Small intestine (tissue), 7 donors: ENCODE measurements at regions not wholly inside any gene's neighbourhood (a gene's known extent, or its start where the extent isn't known, plus 50 kb on each side); places are given as distances from the start of the nearest gene placed in this dataset.
A peak's percentile ranks its signal among the peaks of the same experiment; 100 is the strongest.
"Not testable (repeated sequence)": the region's sequence is repeated elsewhere in the genome, so short reads cannot be mapped to it uniquely, and the experiment has no call there.

Experiments
- DNase-seq, 2 donors: peaks; one replicate each; pipeline versions ENCODE4 v3.0.0 to v3.0.0-alpha.2; 2013
- FAIRE-seq: peaks from 2 replicates; lab custom pipeline; 2012; peaks lifted over from hg19 to GRCh38; lab: Jason Lieb, UNC
- H3K27ac ChIP-seq, 3 donors: one replicate each; pipeline ENCODE4 v1.5.1; 2013; ENCODE audit warnings: low read length in 2 of 3, mild to moderate bottlenecking in 2 of 3, control low read depth in 1 of 3, inconsistent platforms in 1 of 3, low read depth in 1 of 3, moderate library complexity in 1 of 3
- H3K27me3 ChIP-seq, 3 donors: one replicate each; pipeline ENCODE4 v1.6.1; 2013; ENCODE audit warnings: low read length in 3 of 3, inconsistent platforms in 1 of 3; ENCODE audit not compliant: control insufficient read depth in 3 of 3, insufficient read depth in 3 of 3
- H3K36me3 ChIP-seq, 3 donors: one replicate each; pipeline ENCODE4 v1.6.1; 2013; ENCODE audit warnings: low read length in 3 of 3, inconsistent platforms in 1 of 3, low read depth in 1 of 3, mild to moderate bottlenecking in 1 of 3, moderate library complexity in 1 of 3; ENCODE audit not compliant: control insufficient read depth in 3 of 3, insufficient read depth in 2 of 3
- H3K4me1 ChIP-seq, 3 donors: one replicate each; pipeline ENCODE4 v1.6.1; 2013; ENCODE audit warnings: low read length in 2 of 3, inconsistent platforms in 1 of 3, low read depth in 1 of 3, mild to moderate bottlenecking in 1 of 3, moderate library complexity in 1 of 3; ENCODE audit not compliant: control insufficient read depth in 3 of 3, insufficient read depth in 2 of 3
- H3K4me3 ChIP-seq, 3 donors: one replicate each; pipeline ENCODE4 v1.5.1; 2013; ENCODE audit warnings: low read length in 3 of 3, control low read depth in 1 of 3, inconsistent platforms in 1 of 3, low read depth in 1 of 3, mild to moderate bottlenecking in 1 of 3, moderate library complexity in 1 of 3
- H3K9me3 ChIP-seq, 2 donors: one replicate each; pipeline ENCODE4 v1.6.1; 2013; ENCODE audit warnings: low read depth in 1 of 2, low read length in 1 of 2; ENCODE audit not compliant: control insufficient read depth in 2 of 2, insufficient read depth in 1 of 2
- WGBS, 3 donors: extraction: QIAGEN DNeasy Blood & Tissue Kit; methylation state at CpG; one replicate each; pipeline ENCODE4 v1.1.7; 2013; 5-methylcytosine and 5-hydroxymethylcytosine counted together
- donor health status: healthy with polysubstance abuse.
- donor health status: control.
- donor health status: control.
- donor health status: Bipolar disorder and iron deficiency.
- donor health status: healthy.

DNA sequence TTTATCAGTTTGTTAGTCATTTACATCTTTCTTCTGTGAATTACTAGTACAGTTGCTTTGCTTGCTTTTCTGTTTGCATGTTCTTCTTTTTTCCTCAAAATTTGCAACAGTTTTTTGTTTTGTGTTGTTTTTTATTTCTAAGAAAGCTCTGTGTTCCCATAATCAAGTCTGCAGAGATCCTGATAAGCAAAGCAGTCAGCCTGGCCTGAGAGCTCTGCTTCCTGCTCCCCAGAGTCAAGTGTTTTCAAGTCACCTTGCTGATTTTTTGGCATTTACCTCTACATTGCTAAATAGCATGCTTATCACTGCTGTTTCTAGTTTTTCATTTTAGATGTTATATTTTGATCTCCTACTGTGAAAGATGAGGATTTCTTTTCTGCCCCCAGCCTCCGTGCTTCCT is 113.2 kb downstream of the CDRT15L2 start:
- H3K4me1 ChIP-seq, FAIRE-seq, H3K9me3 ChIP-seq, H3K27ac ChIP-seq, H3K27me3 ChIP-seq, DNase-seq, H3K4me3 ChIP-seq, H3K36me3 ChIP-seq: not testable (repeated sequence)
- 73 to 87% (median 75%) methylated on average over 1 of the region's 1 CpG for WGBS, 3 donors

DNA sequence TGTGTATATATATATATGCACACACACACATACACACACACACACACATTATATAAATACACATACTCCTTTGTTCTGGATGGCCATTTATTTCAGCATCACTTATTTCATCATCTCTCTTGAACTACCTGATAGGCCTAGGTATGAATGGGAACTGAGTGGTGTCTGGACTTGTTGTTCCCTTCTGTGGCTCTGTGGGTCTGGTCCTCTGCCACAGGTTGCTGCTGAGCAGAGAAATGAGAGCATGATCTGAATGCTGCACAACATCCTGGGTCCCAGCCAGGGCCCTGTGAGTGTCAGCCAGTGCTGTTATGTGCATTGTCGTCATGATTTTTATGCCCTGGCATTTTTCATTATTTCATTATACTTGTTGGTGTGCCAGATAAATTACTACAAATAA is 116.3 kb downstream of the CDRT15L2 start:
- not testable (repeated sequence) for H3K27ac ChIP-seq, H3K4me3 ChIP-seq, H3K4me1 ChIP-seq, FAIRE-seq, H3K27me3 ChIP-seq, DNase-seq, H3K36me3 ChIP-seq, H3K9me3 ChIP-seq
- WGBS, 3 donors = 63 to 86% (median 76%) methylated on average over 1 of the region's 1 CpG

DNA sequence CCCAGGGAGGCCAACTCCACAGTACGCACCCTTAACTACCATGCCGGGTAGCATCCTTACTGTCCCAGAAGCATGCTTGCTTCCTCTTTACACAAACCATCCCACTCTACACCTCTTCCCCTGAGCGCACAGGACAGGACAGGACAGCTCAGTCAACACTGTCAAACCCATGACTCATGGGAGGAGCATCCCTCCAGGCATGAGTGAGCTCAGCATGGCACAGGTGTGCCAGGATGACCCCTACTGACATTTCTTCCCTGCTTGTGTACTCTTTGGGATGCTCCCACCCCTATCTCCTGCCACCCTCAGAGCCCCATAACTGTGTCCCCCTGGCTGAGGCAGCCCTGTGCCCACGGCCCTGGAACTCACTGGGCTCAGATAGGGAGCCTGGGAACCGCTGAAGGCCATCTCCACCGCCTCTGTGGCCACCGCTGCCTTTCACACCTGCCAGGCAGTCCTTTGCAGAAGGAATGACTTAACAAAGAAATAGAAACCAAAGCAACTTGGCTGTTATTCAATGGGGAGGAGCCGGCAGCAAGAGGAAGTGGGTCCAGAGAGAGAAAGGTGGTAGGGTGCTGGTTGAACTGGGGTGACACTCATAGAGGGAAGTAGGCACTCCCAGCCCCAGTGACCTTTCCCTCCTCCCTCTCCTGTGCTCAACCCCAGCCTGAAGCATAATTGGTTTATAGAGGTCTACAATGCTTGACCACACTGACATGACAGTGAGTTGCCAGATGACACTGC is 119.1 kb downstream of the CDRT15L2 start:
- DNase-seq = peak in 1 of 2 donors; percentile 58
- not testable (repeated sequence) for H3K27ac ChIP-seq, H3K4me3 ChIP-seq, FAIRE-seq, H3K4me1 ChIP-seq, H3K9me3 ChIP-seq, H3K36me3 ChIP-seq, H3K27me3 ChIP-seq
- 28 to 51% (median 44%) methylated on average over 4 to 7 of the region's 8 CpGs for WGBS, 3 donors

DNA sequence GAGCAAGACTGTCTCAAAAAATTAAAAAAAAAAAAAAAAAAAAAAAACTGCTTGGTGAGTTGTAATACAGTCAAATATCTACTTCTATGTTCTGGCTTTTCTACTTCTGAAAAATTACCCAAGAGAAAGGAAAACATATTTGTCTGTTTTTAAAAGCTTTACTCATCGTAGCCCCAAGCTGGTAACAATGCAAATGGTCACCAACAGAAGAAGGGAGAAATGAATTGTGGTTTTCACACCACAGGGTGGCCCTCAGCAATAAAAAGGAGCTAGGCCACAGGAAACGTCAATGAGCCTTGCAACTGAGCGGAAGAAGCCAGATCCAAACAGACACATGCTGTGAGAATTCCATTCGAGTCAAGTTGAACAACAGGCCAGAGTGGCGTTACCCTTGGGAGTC is 121.0 kb downstream of the CDRT15L2 start:
- not testable (repeated sequence) for H3K27ac ChIP-seq, H3K9me3 ChIP-seq, FAIRE-seq, H3K36me3 ChIP-seq, DNase-seq, H3K4me3 ChIP-seq, H3K27me3 ChIP-seq, H3K4me1 ChIP-seq
- 75 to 96% (median 93%) methylated on average over 2 to 4 of the region's 5 CpGs for WGBS, 3 donors

DNA sequence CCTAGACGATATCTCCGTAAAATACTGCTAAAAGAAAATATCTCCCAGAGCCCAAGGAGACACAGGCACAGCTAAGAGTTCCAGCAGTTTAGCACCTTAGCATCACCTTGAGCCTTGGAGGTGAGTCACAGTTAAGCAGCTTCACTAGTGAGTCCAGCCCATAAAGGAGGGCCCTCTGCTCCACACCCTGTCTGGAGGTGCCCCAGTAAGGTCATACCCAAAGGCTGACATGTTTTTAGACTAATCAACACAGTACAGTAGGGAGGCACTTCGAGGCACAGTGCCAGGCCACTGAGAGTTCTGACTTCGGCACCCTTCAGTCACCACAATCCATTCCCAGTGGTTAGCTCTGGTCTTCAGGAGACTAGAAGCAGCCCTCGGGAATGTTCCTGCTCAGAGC is 121.8 kb downstream of the CDRT15L2 start:
- not testable (repeated sequence) for H3K4me1 ChIP-seq, FAIRE-seq, H3K36me3 ChIP-seq, H3K27me3 ChIP-seq, H3K9me3 ChIP-seq, H3K27ac ChIP-seq, H3K4me3 ChIP-seq, DNase-seq
- 79 to 84% (median 80%) methylated on average over 5 of the region's 5 CpGs for WGBS, 3 donors

DNA sequence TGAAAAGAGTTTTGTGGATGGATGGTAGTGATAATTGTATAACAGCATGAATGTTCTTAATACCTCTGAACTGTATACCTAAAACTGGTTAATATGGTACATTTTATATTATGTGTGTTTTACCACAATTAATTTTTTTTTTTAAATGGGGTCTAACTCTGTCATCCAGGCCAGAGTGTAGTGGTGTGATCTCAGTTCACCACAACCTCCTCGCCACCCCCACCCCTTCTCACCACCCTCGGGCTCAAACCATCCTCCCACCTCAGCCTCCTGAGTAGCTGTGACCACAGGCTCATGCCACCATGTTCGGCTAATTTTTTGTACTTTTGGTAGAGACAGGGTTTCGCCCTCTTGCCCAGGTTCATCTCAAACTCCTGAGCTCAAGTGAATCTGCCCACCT is 123.2 kb downstream of the CDRT15L2 start:
- no peak for DNase-seq
- no peak for FAIRE-seq
- H3K4me1 ChIP-seq = no peaks in the 10 kb centered on the region
- no peak overlapping the region for H3K4me3 ChIP-seq
- H3K9me3 ChIP-seq = no peaks in the 10 kb centered on the region
- H3K36me3 ChIP-seq = no peaks in the 10 kb centered on the region
- 85 to 92% (median 86%) methylated on average over 4 of the region's 4 CpGs for WGBS, 3 donors
- H3K27me3 ChIP-seq = no peaks in the 10 kb centered on the region
- H3K27ac ChIP-seq = no peak overlapping the region

DNA sequence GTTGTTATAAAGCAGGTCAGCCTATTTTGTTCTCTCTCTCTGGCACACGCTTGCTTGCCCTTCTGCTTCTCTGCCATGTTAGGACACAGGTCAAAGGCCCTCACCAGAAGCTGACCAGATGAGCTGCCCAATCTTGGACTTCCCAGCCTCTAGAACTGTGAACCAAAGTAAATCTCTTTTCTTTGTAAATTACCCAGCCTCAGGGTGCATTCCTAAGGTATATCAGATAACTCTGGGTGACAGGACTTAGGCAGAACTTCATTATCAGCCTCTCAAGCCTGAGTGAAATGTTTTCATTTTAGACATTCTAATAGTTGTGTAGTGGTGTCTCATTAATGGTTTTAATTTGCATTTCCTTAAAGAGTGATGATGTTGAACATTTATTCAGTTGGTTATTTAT is 124.3 kb downstream of the CDRT15L2 start:
- no peak for DNase-seq
- Histone ChIP-seq H3K27ac (no peak overlapping the region), H3K4me1 (no peaks in the 10 kb centered on the region), H3K36me3 (no peaks in the 10 kb centered on the region), H3K9me3 (no peaks in the 10 kb centered on the region), H3K27me3 (no peaks in the 10 kb centered on the region), H3K4me3 (no peak overlapping the region)
- no peak for FAIRE-seq
- 89 to 100% (median 90%) methylated on average over 1 of the region's 1 CpG for WGBS, 3 donors

DNA sequence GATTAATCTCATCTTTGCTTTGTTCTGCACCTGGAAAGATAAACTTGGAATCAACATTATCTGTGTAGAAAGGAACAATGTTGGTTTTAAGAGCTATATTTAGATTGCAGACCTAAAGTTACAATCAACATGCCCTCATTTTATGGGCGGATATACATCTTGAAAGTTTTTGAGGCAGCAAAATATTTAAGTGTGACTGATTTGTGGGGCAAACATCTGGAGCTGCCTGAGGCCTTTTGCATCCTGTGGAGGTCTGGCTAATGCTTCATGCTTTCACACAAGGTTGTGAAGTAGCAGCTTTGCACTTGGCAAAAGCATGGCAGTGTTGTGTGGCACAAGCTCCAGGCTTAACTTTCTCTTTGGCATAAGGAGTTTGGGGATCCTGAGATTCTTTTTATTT is 125.7 kb downstream of the CDRT15L2 start:
- not testable (repeated sequence) for DNase-seq, H3K36me3 ChIP-seq, H3K4me3 ChIP-seq, H3K4me1 ChIP-seq, H3K27ac ChIP-seq, FAIRE-seq, H3K9me3 ChIP-seq, H3K27me3 ChIP-seq
- WGBS, 3 donors = 66 to 81% (median 79%) methylated on average over 1 of the region's 1 CpG
